OCI-LY3 (cell line): ENCODE measurements at regions not wholly inside any gene's neighbourhood (a gene's known extent, or its start where the extent isn't known, plus 50 kb on each side); places are given as distances from the start of the nearest gene placed in this dataset.

Experiments
- H2AFZ ChIP-seq: fragments of 200-600, 300-600 bp; shearing (Covaris generic); 2 replicates; pipeline ENCODE4 v1.6.0; 2014; ENCODE audit warnings: antibody characterized with exemption, low read depth, low read length
- H3K27ac ChIP-seq: fragments of 200-600, 300-600 bp; sonication (generic); 2 replicates; pipeline ENCODE4 v1.5.1; 2014; ENCODE audit warnings: mild to moderate bottlenecking, low read length, moderate library complexity, mixed read lengths
- H3K27me3 ChIP-seq: fragments of 200-600, 300-600 bp; sonication (generic); 2 replicates; pipeline ENCODE4 v1.6.1; 2014; ENCODE audit warnings: low read depth, low read length, mixed read lengths
- H3K36me3 ChIP-seq: fragments of 200-600, 300-600 bp; sonication (generic); replicated peaks from 2 replicates; pipeline ENCODE3; 2014; ENCODE audit warnings: low read depth, low read length, mixed read lengths
- H3K4me1 ChIP-seq: fragments of 300-600, 200-600 bp; sonication (generic); 2 replicates; pipeline ENCODE4 v1.6.1; 2014; ENCODE audit warnings: low read length, mixed read lengths
- H3K4me2 ChIP-seq: fragments of 200-600, 300-600 bp; sonication (generic); 2 replicates; pipeline ENCODE4 v1.6.1; 2014; ENCODE audit warnings: low read length, mixed read lengths
- H3K4me3 ChIP-seq: fragments of 300-600, 200-600 bp; sonication (generic); 2 replicates; pipeline ENCODE4 v1.5.1; 2014; ENCODE audit warnings: antibody characterized with exemption, mild to moderate bottlenecking, low read length, moderate library complexity
- H3K79me2 ChIP-seq: fragments of 300-600, 200-600 bp; shearing (Covaris generic); 2 replicates; pipeline ENCODE4 v1.6.1; 2014; ENCODE audit warnings: mild to moderate bottlenecking, low read length, mixed read lengths
- H3K9ac ChIP-seq: fragments of 300-600, 200-600 bp; shearing (Covaris generic); 2 replicates; pipeline ENCODE4 v1.6.0; 2014; ENCODE audit warnings: mild to moderate bottlenecking, low read length, moderate library complexity
- H3K9me3 ChIP-seq: fragments of 200-600, 300-600 bp; shearing (Covaris generic); 2 replicates; pipeline ENCODE4 v1.6.1; 2014; ENCODE audit warnings: low read length, mixed read lengths; ENCODE audit not compliant: insufficient read depth
- H4K20me1 ChIP-seq: fragments of 200-600, 300-600 bp; sonication (generic); 2 replicates; pipeline ENCODE4 v1.6.1; 2016; ENCODE audit warnings: low read length, mixed read lengths; ENCODE audit not compliant: insufficient read depth
- EZH2phosphoT487 ChIP-seq: fragments of 200-600 bp; shearing (Covaris generic); IDR thresholded peaks from 2 replicates; pipeline ENCODE4 v1.6.1; 2018; ENCODE audit warnings: antibody characterized with exemption, mixed run types, low read depth
- TF ChIP-seq, protein P1 (sequence below): fragments of 200-600, 300-600 bp; sonication (generic); IDR thresholded peaks from 2 replicates; pipeline ENCODE4 v1.5.1; 2014; ENCODE audit warnings: antibody characterized with exemption, low read length, low read depth

DNA sequence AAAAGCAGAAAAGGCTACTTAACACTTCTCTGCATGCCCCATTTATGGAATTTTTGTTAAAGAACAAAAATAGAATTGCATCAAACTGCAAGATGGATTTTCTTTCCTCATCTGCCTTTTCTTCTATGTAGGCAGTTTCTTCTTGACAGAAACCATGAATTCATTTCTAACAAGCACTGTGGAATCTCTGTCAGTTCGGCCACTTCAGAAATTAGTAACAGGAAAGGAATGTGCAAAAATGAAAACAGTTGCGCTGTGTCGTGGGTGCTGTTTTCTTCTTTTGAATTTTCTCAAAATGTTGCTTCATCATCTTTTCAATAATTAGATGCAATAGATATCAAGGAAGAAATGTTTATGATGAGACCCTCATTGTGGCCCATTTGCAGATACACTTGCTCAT, 151.6 kb downstream of the FOXB1 start:
- H3K79me2 ChIP-seq: no peaks in the 10 kb centered on the region
- H3K27me3 ChIP-seq: no peaks in the 10 kb centered on the region
- TF ChIP-seq EZH2phosphoT487: no peak
- TF ChIP-seq, protein P1, sequence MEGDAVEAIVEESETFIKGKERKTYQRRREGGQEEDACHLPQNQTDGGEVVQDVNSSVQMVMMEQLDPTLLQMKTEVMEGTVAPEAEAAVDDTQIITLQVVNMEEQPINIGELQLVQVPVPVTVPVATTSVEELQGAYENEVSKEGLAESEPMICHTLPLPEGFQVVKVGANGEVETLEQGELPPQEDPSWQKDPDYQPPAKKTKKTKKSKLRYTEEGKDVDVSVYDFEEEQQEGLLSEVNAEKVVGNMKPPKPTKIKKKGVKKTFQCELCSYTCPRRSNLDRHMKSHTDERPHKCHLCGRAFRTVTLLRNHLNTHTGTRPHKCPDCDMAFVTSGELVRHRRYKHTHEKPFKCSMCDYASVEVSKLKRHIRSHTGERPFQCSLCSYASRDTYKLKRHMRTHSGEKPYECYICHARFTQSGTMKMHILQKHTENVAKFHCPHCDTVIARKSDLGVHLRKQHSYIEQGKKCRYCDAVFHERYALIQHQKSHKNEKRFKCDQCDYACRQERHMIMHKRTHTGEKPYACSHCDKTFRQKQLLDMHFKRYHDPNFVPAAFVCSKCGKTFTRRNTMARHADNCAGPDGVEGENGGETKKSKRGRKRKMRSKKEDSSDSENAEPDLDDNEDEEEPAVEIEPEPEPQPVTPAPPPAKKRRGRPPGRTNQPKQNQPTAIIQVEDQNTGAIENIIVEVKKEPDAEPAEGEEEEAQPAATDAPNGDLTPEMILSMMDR: no peak
- H3K4me2 ChIP-seq: peak overlapping the region; percentile 89
- H3K9me3 ChIP-seq: no peaks in the 10 kb centered on the region
- no peaks in the 10 kb centered on the region for H4K20me1 ChIP-seq
- no peak overlapping the region for H2AFZ ChIP-seq
- H3K4me1 ChIP-seq: peaks cover 23% of the 10 kb centered on the region
- peak overlapping the region; percentile 63 for H3K4me3 ChIP-seq
- H3K27ac ChIP-seq: peak overlapping the region; percentile 35
- no peaks in the 10 kb centered on the region for H3K36me3 ChIP-seq
- peak overlapping the region; percentile 36; the same call in 1 of the 2 replicates for H3K9ac ChIP-seq

DNA sequence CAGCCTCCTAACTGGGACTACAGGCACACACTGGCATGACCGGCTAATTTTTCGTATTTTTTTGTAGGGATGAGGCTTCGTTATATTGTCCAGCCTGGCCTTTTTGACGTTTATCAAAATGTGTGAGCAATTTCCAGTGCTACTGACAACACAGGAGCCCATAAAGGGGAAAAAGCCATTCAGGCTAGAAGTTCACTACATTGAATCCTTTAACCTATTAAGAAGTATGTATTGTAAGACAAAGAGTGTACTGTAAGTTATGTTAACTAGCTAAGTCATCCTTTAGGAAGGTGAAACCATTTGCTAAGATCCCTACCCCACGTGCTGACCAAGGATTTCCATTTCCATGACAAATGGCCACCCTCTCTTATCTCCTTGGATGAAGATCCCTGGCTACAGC, 156.8 kb downstream of the FOXB1 start:
- Histone ChIP-seq H3K36me3 (no peaks in the 10 kb centered on the region), H2AFZ (no peak overlapping the region), H3K27me3 (no peaks in the 10 kb centered on the region), H4K20me1 (no peaks in the 10 kb centered on the region), H3K4me3 (no peak overlapping the region), H3K27ac (no peak overlapping the region), H3K9ac (no peak overlapping the region), H3K9me3 (no peaks in the 10 kb centered on the region), H3K4me1 (peaks cover 3% of the 10 kb centered on the region), H3K79me2 (no peaks in the 10 kb centered on the region), H3K4me2 (no peak overlapping the region)
- TF ChIP-seq EZH2phosphoT487: no peak
- TF ChIP-seq, protein P1: no peak

DNA sequence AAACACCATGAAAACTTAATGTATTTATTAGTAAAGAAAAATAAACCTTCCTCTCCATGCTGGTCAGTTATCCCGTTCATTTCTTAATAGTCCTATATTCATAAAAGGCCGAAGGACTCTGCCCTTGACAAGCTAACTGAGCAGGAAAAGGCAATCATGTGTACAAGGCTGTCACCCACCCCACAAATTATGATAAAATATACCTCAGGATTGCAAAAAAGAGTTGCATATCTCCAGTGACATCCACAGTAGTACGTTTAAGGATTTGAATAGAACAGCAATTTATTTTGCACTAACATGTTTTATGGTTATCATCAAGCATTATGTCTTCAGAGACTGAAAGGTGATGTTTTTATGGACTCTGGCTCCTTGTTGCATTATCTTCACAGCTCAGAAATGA, 157.6 kb downstream of the FOXB1 start:
- no peaks in the 10 kb centered on the region for H3K9me3 ChIP-seq
- H3K36me3 ChIP-seq: no peaks in the 10 kb centered on the region
- no peak overlapping the region for H3K4me2 ChIP-seq
- no peak for TF ChIP-seq EZH2phosphoT487
- TF ChIP-seq, protein P1: no peak
- H4K20me1 ChIP-seq: no peaks in the 10 kb centered on the region
- H3K27ac ChIP-seq: no peak overlapping the region
- H3K4me1 ChIP-seq: no peaks in the 10 kb centered on the region
- no peaks in the 10 kb centered on the region for H3K79me2 ChIP-seq
- no peak overlapping the region for H2AFZ ChIP-seq
- no peak overlapping the region for H3K4me3 ChIP-seq
- no peaks in the 10 kb centered on the region for H3K27me3 ChIP-seq
- H3K9ac ChIP-seq: no peak overlapping the region

DNA sequence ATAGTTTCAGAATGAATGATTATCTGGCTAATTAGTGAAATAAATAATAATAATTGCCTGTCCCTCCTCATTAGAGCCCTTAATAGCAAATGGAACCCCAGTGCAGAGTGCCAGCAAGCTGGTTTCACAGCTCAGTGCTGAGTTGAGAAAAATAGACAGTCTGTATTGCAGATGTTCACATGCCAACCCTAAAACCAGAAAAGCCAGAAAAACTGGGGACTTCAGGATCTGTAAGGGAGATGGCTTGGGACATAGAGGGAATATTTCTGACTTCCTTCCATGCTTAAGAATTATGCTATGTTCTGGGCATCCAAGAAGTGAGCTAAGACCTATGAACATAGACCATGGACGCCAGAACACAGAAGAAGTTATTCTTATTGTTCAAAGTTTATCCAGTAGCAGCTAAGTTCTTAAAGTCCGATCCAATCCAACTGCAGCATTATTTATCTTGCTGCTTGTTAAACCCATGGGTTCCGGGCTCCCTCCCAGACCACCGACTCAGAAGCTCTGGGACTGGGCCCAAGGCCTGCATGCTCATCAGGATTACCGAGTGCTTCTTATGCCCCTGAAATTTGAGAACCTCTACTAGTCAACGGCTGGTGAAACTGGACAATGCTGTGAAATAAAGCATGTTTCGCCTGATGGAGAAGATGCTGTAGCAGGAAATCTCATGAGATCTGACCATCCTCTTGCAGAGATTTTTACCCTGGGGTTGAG, 158.3 kb downstream of the FOXB1 start:
- no peaks in the 10 kb centered on the region for H3K79me2 ChIP-seq
- no peaks in the 10 kb centered on the region for H3K9me3 ChIP-seq
- no peak overlapping the region for H3K4me3 ChIP-seq
- H3K27ac ChIP-seq: no peak overlapping the region
- H3K27me3 ChIP-seq: no peaks in the 10 kb centered on the region
- H3K36me3 ChIP-seq: no peaks in the 10 kb centered on the region
- no peak overlapping the region for H3K9ac ChIP-seq
- TF ChIP-seq EZH2phosphoT487: no peak
- no peaks in the 10 kb centered on the region for H3K4me1 ChIP-seq
- H4K20me1 ChIP-seq: no peaks in the 10 kb centered on the region
- no peak overlapping the region for H2AFZ ChIP-seq
- no peak overlapping the region for H3K4me2 ChIP-seq
